ENCODE measurements at regions not wholly inside any gene's neighbourhood (a gene's known extent, or its start where the extent isn't known, plus 50 kb on each side); places are given as distances from the start of the nearest gene placed in this dataset.
"Not testable (repeated sequence)": the region's sequence is repeated elsewhere in the genome, so short reads cannot be mapped to it uniquely, and the experiment has no call there.

DNA sequence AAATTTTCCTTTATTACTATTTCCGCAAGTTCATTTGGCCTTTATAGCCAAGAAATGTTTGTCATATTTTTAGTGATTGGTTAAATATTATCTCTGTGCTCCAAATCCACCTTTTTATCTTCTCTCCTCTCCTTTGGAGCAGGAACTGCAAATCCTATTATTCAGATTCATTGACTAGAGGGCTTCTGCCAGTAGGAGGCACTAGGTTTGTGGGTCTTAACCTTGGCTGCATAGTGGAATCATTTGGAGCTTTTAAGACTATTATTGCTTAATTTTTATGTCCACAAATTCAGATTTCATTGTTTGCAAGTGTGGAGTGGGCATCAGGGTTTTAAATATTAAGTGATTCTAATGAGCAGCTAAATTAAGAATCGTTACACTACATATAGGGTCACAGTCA is 75.3 kb upstream of the SYT10 start:
- DNase-seq (ENCODE audit: low read depth in 2 of 2): no peak

- DNase-seq (ENCODE audit: low read depth in 2 of 2): no peak
Observed at GRCh38 chr12:33519566-33519965, 79.9 kb upstream of the SYT10 start.

- not testable (repeated sequence) for DNase-seq (ENCODE audit: low read depth in 2 of 2)
Observed at GRCh38 chr12:33520505-33521302, 81.1 kb upstream of the SYT10 start.

GRCh38 chr12:33529031-33529430 is 89.4 kb upstream of the SYT10 start:
- DNase-seq (ENCODE audit: low read depth in 2 of 2): no peak

DNA sequence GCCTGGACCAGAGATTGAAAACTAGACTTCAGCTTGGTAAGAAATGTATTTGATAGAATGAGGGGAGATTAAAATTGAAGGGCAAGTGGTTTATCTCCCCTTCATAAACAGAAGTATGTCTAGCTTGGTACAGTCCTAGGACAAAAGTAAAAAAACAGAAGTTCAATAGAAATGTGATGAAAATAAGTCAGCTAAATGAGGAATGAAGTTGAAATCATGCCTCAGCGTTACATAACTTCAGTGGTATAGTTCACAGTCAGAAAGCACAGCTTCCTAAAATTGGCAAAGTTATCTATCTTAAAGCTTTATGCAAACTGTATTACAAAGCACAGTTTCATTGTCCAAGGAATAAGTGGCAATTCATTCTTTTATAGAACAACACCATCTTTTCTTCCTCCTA is 90.2 kb upstream of the SYT10 start:
- DNase-seq (ENCODE audit: low read depth in 2 of 2): no peak

GRCh38 chr12:33531261-33531660 is 91.6 kb upstream of the SYT10 start:
- no peak for DNase-seq (ENCODE audit: low read depth in 2 of 2)

DNA sequence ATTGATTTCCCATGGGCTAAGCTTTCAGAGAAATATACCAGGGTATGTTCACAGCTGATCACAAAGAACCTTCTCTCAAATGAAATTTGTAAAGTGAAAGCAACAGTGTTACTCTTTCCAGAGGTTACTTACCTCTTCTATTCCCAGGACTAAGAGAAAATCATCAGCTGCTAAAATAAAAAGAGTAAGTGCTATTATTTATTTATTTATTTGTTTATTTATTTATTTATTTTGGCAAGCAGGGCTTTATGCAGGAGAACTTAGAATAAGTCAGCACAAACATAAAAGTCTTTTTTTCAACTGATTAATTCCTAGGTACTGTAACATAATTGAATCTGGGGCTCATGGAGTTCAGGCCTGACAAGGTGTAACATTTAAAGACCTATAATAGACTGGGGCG is 93.9 kb upstream of the SYT10 start:
- no peak for DNase-seq (ENCODE audit: low read depth in 2 of 2)

- no peak for DNase-seq (ENCODE audit: low read depth in 2 of 2)
Observed at GRCh38 chr12:33536431-33536830, 96.8 kb upstream of the SYT10 start.

GRCh38 chr12:33546004-33546403 is 106.4 kb upstream of the SYT10 start:
- DNase-seq (ENCODE audit: low read depth in 2 of 2): no peak

GRCh38 chr12:33547084-33547483 is 107.5 kb upstream of the SYT10 start:
- DNase-seq (ENCODE audit: low read depth in 2 of 2): no peak

GRCh38 chr12:33550214-33550613 is 110.6 kb upstream of the SYT10 start:
- not testable (repeated sequence) for DNase-seq (ENCODE audit: low read depth in 2 of 2)

GRCh38 chr12:33551006-33551405 is 111.4 kb upstream of the SYT10 start:
- no peak for DNase-seq (ENCODE audit: low read depth in 2 of 2)

DNA sequence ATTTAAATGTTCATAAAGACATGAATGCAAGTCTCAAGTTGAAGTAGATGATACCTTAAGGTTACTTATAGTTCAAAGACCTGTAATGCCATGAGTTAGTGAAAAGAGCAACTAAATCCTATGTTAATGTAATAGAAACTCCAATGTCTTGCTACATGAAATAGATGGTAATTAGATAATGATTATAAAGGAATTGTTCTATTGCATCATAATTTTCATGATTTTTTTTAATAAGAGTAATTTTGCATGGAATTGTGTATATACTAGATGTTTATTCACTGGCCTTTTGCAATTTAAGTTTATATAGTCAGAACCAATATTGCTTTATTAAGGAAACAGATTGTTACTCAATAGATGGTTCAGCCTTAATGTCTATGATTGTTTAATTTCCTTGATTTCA is 115.5 kb upstream of the SYT10 start:
- DNase-seq (ENCODE audit: low read depth in 2 of 2): no peak

DNA sequence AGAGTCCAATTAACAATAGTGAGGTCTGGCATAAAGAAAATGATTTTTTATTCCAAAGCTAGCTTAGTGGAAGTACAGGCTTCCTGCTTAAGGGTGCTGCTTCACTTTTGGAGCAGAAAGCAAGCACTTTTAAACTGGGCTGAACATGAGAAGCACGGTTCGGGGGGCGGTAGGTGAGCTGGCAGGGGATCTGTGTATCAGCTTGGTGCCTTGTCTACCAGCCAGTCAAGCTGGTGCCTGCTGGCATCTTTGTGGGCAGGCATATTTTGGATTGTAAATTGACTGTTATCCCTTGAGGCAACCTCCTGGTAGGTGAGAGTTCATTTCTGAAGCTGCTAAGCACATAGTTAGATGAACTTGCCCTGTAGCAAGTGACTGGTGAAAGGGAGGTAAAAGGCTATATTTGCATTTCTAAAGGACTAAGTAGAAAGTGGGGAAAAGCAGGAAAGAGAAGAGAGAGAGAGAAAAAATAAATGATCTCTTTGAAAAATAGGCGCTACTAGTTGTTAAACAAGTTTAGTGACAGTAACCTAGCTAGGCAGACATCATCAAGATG is 121.1 kb upstream of the SYT10 start:
- DNase-seq (ENCODE audit: low read depth in 2 of 2): no peak

GRCh38 chr12:33562401-33562800 is 122.8 kb upstream of the SYT10 start:
- DNase-seq (ENCODE audit: low read depth in 2 of 2): no peak

- DNase-seq (ENCODE audit: low read depth in 2 of 2): no peak
Observed at GRCh38 chr12:33566403-33566802, 126.8 kb upstream of the SYT10 start.

DNA sequence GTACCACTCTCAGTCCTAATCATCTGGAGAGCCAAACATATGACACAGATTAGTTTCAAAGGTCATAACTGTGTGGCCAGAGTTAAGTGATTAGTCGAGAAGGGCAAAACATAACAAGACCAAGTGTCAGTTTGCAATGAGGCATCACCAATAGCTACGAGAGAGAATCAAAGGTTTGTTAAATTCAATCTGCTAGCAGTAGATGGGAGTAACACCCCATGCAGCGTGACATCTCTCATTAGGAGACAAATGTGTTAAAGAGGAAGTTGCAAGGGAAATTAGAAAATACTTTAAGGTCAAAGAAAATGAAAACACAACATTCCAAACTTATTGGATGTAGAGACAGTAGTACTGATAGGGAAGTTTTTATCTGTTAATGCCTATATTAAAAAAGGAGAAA is 135.7 kb upstream of the SYT10 start:
- no peak for DNase-seq (ENCODE audit: low read depth in 2 of 2)

DNA sequence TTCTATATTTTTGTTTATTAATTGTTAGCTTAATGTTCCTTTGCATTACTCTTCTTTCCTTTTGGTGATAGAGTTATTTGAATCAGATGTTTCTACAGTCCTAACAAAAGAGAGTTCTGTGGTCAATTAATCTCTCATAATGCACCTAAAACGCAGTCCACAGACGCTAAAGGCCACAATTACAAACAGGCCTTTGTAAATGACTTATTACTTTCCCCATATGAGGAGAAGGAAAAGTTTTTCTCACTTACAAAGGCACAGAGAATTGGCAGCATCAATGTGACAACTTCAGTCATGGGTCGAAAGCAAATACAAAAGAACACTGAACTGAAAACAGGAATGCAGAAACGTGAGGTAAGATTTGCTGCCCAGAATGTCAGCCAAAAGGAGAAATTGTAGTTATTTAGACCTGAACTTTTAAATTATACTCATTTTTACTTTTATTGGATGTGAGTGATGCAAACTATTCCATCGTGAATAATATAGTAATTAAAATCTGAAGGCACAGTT is 142.0 kb upstream of the SYT10 start:
- no peak for DNase-seq (ENCODE audit: low read depth in 2 of 2)

- no peak for DNase-seq (ENCODE audit: low read depth in 2 of 2)
Observed at GRCh38 chr12:33586576-33586975, 147.0 kb upstream of the SYT10 start.

GRCh38 chr12:33587354-33587753 is 147.7 kb upstream of the SYT10 start:
- peak; percentile 4 to 7 for DNase-seq (ENCODE audit: low read depth in 2 of 2)

DNA sequence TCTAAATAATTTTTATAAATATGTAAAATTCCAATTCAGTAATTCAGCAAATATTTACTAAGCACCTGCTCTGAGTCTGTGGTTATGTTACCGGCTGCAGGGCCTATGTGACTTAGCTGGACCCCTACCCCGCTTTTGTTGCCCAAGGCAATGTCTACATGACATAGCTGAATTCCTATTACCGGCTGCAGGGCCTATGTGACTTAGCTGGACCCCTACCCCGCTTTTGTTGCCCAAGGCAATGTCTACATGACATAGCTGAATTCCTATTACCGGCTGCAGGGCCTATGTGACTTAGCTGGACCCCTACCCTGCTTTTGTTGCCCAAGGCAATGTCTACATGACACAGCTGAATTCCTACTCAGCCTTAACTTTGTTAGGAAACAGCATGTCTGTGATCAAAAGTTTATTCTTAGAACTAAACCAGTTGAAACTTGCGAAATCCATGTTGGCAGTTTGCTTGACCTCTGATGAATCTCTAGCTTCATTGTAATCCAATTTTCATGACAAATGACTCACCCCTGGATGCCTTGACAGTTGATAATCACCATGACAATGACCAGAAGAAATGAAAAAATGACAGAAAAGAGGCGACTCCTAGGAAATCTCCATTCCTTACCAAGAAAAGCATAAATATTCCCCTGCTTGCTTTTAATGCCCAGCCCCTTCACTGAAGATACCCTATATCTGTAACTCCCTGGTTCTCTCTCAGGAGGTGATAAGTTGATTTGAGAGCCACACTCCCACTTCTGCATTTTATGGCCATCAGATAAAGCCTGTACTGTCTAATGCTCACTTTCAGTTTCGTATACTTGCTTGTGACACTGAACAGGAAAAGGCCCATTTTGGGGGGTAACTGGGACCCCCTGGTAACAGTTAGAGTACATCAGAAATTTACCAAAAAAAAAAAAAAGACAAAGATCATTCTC is 148.4 kb upstream of the SYT10 start:
- peak; percentile 3 to 27 for DNase-seq (ENCODE audit: low read depth in 2 of 2)

GRCh38 chr12:33588725-33589405 is 149.2 kb upstream of the SYT10 start:
- DNase-seq (ENCODE audit: low read depth in 2 of 2): no peak
